ENCODE measurements at regions not wholly inside any gene's neighbourhood (a gene's known extent, or its start where the extent isn't known, plus 50 kb on each side); places are given as distances from the start of the nearest gene placed in this dataset.

DNA sequence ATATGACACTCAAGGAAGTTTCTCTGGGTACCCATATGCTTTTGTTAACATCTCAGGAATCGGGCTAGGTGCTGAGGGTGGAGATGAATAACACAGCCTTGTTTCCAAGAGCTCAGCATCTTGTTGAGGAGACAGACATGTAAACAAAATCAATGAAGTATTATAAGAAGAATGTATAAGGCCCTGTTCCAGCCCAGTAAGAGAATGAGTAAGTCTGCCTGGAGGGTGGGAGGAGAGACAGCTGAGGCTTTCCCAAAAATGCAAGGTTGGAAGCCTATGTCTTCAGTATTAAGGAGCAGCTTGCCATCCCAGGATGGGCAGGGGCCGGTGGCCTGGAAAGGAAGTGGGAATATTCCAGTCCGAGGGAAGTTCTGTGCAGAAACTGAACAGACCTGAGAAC is 615.3 kb upstream of the BTBD3 start:
- H3K4me3 ChIP-seq (ENCODE audit: low read length), result no peak overlapping the region
- peak; percentile 80 for DNase-seq (ENCODE audit: low read depth)
- TF ChIP-seq, protein P1, sequence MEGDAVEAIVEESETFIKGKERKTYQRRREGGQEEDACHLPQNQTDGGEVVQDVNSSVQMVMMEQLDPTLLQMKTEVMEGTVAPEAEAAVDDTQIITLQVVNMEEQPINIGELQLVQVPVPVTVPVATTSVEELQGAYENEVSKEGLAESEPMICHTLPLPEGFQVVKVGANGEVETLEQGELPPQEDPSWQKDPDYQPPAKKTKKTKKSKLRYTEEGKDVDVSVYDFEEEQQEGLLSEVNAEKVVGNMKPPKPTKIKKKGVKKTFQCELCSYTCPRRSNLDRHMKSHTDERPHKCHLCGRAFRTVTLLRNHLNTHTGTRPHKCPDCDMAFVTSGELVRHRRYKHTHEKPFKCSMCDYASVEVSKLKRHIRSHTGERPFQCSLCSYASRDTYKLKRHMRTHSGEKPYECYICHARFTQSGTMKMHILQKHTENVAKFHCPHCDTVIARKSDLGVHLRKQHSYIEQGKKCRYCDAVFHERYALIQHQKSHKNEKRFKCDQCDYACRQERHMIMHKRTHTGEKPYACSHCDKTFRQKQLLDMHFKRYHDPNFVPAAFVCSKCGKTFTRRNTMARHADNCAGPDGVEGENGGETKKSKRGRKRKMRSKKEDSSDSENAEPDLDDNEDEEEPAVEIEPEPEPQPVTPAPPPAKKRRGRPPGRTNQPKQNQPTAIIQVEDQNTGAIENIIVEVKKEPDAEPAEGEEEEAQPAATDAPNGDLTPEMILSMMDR (IDR thresholded peaks at IDR 0.05; ENCODE audit: insufficient read depth, low read depth, low read length, missing control alignments), result no peak

DNA sequence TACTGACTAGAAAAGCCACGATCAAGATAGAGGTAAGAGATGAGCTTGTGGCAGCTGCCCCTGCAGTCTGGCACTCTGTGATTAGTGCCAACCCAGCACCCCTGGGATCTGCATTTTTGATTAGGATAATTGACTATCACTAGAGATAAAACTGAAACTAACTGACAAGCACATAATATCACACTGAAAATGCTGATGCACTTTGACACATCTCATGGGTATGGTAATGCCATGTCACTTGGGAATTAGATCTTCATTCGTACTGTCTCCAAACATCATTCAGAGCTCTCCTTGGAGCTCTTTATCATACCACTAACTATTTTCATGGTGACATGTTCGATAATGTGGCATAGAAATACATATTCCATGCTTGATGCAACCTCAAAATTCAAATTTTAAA is 612.9 kb upstream of the BTBD3 start:
- no peak for DNase-seq (ENCODE audit: low read depth)
- H3K4me3 ChIP-seq (ENCODE audit: low read length), result no peak overlapping the region
- TF ChIP-seq, protein P1 (IDR thresholded peaks at IDR 0.05; ENCODE audit: insufficient read depth, low read depth, low read length, missing control alignments), result no peak

DNA sequence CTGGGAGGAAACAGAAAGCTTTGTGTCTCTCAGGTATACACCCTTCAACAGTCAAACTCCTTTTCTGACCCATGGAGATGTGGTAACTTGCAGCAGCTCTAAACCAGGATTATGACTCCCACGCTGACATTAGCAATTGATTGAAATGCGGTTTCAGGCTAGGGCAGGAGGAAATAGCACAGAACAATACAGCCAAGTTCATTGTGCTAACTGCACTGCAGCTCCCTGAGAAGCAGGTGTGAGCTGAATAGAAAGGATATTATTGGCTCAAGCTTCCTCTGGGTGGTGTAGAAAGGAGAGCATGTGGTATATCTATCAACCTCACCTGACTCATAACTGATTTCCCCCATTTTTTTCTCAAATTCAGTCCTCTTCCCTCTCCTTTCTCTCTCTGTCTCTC is 612.3 kb upstream of the BTBD3 start:
- TF ChIP-seq, protein P1 (IDR thresholded peaks at IDR 0.05; ENCODE audit: insufficient read depth, low read depth, low read length, missing control alignments), result no peak
- H3K4me3 ChIP-seq (ENCODE audit: low read length), result no peak overlapping the region
- peak; percentile 93 for DNase-seq (ENCODE audit: low read depth)

DNA sequence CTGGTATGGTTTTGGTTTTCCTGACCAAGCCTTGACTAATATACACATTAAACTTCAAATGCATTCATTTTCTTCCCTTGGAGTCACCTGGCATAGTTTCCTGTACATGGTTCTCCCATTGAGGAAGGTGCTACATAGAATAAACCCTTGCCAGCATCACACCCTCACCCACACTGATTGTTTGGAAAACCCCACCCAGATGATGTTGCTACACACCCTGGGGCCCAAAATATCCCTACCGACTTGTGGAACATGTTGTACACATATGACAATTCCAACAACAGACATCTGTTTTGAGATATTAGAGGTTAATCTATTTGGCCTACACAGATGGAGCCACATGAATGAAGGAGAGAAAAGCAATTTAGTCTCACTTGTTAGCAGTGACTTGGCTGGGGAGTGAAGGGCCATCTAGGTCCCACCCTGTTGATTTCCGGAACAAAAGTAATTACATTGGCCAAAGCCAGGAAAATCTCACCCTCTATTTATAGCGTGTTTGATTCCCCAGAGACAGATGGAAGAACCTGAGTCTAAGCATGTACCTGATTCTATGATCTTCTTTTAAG is 606.0 kb upstream of the BTBD3 start:
- peak; percentile 36 for DNase-seq (ENCODE audit: low read depth)
- TF ChIP-seq, protein P1 (IDR thresholded peaks at IDR 0.05; ENCODE audit: insufficient read depth, low read depth, low read length, missing control alignments), result no peak

DNA sequence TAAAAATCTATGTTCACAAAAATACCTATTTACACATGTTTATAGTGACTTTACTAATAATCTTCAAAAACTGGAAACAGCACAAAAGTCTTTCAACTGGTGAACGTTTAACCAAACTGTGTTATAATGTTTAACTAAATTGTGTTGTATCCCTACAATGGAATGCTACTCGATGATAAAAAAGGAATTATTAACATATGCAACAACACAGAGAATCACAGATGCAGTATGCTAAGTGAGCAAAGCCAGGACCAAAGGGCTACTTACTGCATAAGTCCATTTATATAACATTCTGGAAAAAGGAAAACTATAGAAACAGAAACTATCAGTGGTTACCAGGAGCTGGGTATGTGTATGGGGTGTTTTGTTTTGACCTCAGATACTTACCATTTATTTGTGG is 602.2 kb upstream of the BTBD3 start:
- DNase-seq (ENCODE audit: low read depth), result no peak
- TF ChIP-seq, protein P1 (IDR thresholded peaks at IDR 0.05; ENCODE audit: insufficient read depth, low read depth, low read length, missing control alignments), result no peak
- no peak overlapping the region for H3K4me3 ChIP-seq (ENCODE audit: low read length)

More for the DNA sequence above, 606.0 kb upstream of the BTBD3 start:
- H3K4me3 ChIP-seq (ENCODE audit: low read length), result no peak overlapping the region

DNA sequence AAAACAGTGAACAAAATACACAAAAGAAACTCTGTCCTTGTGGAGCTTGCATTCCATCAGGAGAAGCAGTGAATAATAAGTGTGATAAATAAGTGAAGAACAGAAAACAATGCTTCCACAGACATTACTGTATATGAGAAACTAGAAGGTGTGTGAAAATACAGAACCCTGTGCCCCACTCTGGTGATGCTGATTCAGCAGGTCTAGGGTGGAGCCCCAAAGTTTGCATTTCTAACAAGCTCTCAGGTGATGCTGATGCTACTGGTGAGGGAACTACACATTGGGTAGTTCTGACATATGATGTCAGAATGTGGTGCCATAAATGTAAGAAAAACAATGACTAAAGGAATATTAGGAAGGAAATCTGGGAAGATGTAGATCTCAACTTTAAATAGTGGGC is 601.4 kb upstream of the BTBD3 start:
- TF ChIP-seq, protein P1 (IDR thresholded peaks at IDR 0.05; ENCODE audit: insufficient read depth, low read depth, low read length, missing control alignments), result no peak
- no peak overlapping the region for H3K4me3 ChIP-seq (ENCODE audit: low read length)
- DNase-seq (ENCODE audit: low read depth), result no peak

DNA sequence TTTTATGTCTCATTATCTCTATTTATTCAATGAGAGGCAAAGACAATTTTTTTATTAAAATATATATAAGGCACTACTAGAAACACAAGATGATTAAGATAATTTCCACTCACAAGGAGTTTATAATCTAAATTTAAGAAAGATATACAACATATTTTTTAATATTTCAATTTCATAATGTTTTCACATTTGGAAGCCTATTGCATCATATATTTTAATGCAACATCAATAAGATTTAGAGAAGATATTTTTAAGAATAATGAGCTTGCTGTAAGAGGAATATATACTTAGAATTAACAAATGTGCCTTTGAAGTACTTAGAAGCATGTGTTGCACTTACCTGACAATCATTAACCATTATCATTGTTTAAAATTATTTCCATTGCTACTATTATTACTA is 597.7 kb upstream of the BTBD3 start:
- no peak for DNase-seq (ENCODE audit: low read depth)
- H3K4me3 ChIP-seq (ENCODE audit: low read length), result no peak overlapping the region
- TF ChIP-seq, protein P1 (IDR thresholded peaks at IDR 0.05; ENCODE audit: insufficient read depth, low read depth, low read length, missing control alignments), result no peak

Data from epithelial cell of esophagus (primary cell).